ELF-1 (cell line): ENCODE measurements at regions not wholly inside any gene's neighbourhood (a gene's known extent, or its start where the extent isn't known, plus 50 kb on each side); places are given as distances from the start of the nearest gene placed in this dataset.

Experiments
- DNase-seq: peaks from one replicate; pipeline ENCODE4 v3.0.0-alpha.2; 2016; ENCODE audit warnings: low read depth, low spot score

DNA sequence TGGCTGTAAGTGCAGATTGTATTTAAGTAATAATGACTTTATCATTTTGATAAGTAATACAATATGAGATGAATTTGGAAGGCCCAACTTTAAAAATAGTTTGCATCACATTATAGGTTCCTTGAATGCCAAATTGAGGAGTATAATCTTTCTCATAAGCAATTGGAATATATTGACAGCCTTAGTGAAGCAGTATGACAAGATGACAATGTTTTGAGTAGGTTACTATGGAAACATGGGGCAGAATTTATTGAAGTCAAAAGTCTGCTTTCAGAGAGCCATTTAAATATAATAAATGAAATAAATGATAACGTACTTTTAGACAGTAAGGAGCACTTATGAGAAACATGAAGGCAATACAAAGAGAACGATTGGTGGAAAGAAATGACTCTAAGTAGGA is 776.4 kb downstream of the TECRL start:
- no peak for DNase-seq

DNA sequence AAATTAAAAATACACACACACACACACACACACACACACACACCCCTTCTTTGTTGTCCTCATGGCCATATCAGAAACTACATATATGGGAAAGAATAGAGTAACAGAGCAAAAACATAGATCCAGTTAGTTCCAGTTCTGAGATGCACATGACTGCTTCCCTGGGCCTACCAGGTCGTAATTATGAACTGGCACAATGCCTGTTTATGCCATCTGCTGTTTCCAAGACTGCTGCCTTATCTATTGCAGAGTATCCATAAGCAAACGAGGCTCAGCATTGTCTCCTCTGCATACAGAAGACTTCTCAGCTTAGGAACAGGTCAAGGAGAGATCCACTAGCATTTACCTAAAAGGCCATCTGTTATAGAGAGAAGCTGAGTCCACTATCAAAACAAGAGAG is 789.0 kb downstream of the TECRL start:
- no peak for DNase-seq

DNA sequence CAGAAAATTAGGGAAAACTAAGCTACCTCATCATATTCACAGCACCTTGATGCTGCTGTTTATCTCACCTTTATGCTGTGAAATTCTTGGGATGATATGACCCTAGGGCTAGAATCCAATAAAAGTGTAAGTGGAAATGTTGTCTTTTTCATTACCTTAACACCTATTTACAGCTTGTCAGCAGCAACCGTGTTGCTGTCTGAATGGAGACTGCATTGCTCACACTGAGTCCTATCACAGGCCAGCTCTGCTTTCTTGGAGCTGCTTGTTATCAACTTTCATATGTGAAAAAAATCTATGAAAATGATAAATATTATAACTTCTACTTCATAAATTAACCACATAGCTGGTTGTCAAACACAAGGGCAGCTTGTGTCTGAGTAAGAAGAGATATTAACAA is 789.5 kb downstream of the TECRL start:
- DNase-seq, result no peak

DNA sequence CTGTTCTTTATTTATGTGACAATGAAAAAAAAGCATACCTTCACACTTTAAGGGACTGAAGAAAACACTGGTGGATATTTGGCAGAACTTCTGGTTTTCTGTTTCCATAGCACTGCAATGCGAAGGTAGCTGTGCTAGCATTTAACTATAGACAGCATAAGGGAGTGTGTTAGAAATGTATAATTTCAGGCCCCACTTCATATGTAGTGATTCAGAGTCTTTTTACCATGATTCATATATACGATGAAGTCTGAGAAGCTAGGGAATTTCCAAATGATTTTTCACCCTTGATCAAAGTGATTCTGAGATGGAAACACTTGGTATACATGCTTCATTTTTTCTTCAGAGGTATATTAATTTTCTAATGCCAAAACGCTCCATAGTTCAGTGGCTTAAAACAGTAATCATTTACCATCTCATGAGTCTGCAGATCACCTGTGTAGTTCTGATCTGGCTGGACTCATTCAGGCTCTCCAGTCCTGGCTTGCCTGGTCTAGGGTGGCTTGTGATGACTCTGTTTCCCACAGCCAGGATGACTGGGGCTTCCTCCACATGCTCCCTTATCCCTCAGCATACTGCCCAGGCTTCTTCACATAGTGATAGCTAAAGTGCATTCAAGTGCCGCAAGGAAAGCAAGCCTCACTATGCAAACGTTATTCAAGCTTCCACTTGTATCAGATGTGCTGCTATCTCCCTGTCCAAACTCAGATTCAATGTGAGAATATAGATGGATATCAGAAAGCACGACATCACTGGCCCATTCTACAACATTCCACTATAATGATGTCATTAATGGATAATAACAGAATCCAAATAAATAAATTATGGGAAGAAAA is 790.1 kb downstream of the TECRL start:
- DNase-seq, result no peak

DNA sequence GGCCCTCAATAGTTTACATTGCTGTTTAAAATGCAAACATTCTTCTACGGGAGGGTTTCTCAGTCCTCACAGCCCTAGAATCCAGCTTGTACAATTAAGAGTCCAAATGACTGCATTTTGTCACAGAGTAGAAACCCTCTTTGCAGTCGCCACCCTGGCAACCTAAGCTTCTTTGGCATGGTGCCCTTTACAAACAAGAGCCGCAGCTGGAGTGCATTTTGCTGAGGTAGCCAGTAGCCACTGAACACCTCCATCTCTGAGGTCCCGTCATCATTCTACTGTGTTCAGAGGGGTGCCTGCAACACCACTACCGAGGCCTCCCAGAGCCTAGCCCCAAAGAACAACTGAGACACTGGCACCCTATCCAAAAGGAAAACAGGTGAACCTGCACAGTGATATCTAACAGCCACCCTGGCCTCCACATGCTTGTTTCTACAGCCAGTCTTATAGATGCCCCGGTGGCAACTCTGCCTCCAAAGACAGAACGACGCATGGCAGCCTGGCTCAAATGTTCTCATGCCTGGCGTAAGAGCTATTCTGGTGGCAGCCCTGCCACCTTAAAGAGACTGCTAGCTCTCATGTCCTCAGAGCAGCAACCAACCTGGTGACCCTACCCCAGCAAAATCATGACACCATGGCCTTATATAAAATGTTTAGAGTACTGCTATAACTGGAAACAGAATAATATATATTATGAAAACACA is 801.9 kb downstream of the TECRL start:
- DNase-seq, result no peak

DNA sequence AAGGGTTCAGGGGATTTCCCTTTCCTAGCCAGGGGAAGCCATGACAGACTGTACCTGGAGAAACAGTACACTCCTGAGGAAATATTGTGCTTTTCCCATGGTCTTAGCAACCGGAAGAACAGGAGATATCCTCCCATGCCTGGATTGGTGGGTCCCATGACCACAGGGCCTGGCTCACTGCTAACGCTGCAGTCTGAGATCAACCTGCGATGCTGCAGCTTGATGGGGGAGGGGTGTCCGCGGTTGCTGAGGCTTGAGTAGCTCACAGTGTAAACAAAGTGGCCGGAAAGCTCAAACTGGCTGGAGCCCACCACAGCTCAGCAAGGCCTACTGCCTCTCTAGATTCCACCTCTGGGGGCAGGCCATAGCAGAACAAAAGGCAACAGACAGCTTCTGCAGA is 819.5 kb downstream of the TECRL start:
- DNase-seq, result peak; percentile 68

DNA sequence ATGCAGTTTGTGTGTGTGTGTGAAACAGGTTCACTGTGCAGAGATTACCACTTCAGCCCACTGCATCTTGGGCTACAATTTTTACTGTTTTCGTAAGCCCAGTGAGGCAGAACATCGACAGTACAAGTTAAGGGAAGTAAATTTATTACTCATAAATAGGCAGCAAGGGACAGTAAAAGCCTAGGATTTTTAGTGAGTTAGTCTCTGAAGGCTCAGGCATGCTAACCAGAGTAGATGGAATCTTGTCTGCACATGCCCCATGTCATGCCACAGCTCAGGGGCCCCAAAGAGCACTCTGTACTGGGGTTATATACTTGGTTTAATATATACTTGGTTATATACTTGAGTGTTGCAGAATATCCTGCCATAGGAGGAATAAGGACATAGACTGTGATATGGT is 825.7 kb downstream of the TECRL start:
- DNase-seq, result no peak

DNA sequence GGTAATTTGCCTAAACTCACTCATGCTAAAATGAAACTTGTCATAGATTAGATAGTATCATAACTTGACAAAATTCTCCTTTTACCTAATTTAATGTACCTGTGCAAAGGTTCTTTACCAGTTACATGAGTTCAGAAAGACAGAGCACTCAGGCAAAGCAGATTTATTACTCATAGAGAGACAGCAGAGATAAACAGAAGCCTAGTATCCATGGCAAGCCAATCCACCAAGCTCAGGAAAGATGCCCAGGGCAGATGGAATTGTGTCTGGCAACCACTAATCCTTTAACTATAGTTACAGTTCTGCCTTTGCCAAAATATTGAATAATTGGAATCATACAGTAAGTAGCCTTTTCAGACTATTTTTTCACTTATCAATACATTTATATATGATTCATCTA is 826.2 kb downstream of the TECRL start:
- no peak for DNase-seq

DNA sequence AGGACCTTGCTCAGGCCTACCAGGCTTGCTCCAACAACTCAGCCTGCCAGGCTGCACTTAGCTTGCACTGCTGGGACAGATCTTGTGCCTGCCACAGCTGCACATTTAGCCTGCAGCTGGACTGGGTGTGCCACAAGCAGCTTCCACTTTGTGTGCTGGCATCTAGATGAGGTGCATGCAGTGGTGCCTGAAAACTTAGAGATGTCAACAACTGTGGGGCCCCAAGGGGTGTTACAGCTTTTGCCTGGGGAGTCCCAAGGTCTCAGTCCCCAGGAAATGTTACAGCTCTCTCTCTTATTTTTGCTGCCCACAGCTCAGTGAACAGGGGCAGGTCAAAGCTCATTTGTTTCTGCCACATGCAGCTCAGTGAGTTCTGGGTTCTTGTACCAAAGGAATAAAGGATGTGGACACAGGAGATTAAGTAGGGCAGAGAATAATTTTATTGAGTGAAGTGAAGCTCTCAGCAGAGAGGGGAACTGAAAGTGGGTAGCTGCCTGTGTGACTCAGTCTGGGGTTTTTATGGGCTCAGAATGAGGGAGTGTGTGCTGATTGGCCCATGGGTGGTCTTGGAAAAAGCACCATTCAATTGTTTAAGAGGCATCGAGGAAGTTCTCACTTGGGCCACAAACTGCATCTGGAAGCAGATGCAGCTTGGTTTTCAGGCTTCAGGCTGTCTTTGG is 828.3 kb downstream of the TECRL start:
- DNase-seq, result no peak

DNA sequence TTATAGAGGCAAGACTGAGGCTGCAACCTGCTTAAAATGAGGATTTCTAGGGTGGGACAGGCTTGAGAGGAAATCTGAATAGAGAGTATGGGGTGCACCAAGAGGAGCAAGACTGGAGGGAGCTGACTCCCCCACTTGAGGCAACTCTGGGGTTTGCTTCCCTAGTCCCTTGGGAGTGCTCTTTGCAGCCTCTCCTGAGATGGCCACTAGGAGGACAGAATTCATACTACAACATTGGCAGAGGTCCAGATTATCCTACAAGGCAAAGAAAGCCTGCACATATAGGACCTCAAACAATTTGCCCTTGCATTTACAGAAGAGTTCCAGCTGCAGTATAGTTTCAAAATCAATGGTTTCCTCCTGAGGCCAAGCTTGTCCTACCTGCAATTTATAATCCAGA is 830.9 kb downstream of the TECRL start:
- DNase-seq, result no peak

DNA sequence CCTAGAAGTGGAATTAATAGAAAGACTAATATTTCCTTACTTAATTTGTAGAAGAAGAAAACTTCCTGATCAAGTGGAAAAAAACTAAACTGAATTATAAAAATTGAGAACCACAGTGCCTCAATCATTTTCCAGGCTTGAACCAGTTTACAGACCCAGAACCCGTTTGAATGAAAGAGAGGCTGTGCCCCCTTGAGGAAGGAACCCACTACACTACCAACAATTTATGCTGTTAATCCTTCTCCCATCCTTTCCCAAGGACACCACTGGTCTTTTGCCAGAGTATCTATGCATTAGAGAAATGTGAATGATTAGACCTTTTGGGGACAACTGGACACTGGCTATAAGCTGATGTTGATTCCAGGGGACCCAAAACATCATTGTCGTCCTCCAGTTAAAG is 842.6 kb downstream of the TECRL start:
- DNase-seq, result no peak

DNA sequence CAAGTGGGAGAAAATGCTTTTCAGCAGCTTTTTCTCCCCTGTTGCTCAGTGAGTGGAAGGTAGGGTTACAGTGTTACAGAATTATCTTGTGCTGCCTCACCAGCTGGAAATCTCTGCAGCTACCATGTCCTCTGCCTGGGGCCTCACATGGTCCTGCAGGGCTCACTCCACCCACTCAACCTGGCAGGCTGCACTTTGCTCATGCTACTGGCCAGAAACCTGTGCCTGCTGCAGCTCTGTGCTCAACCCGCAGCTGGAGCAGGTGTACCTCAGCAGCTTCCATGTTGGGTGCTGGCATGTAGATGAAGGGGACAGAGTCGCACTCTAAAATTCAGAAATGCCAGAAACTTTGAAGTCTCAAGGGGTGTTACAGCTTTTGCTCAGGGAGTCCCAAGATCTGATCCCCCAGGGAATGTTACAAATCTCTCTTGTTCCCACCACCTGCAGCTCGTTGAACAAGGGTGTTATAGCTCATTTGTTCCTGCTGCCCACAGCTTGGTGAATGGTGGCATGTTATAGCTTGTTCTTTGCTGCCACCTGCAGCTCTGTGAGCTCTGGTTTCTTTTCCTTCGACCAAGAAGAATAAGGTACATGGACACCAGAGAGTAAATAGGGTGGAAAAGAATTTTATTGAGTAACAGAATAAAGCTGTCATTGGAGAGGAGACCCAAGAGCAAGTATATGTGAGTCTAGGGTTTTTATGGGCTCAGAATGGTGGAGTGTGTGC is 845.8 kb downstream of the TECRL start:
- DNase-seq, result no peak

DNA sequence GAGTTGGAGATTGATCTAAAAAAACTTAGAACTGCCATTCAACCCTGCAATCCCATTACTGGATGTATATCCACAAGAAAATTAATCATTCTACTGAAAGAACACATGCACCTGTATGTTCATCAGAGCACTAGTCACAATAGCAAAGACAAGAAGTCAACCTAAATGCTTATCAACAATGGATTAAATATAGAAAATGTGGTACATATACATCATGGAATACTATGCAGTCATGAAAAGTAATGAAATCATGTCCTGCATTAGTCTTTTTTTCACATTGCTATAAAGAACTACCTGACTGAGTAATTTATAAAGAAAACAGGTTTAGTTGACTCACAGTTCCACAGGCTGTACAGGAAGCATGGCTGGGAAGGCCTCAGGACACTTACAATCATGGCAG is 850.5 kb downstream of the TECRL start:
- no peak for DNase-seq

DNA sequence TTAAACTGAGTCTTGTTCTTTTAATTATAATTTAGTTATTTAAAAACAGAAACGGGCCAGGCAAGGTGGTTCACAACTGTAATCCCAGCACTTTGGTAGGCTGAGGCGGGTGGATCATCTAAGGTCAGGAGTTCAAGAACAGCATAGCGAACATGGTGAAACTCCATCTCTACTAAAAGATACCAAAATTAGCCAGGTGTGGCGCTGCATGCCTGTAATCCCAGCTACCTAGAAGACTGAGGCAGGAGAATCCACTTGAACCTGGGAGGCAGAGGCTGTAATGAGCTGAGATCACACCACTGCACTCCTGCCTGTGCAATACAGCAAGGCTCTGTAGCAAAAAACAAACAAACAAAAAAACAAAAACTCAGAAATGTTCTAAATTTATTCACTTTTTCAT is 852.9 kb downstream of the TECRL start:
- DNase-seq, result no peak

DNA sequence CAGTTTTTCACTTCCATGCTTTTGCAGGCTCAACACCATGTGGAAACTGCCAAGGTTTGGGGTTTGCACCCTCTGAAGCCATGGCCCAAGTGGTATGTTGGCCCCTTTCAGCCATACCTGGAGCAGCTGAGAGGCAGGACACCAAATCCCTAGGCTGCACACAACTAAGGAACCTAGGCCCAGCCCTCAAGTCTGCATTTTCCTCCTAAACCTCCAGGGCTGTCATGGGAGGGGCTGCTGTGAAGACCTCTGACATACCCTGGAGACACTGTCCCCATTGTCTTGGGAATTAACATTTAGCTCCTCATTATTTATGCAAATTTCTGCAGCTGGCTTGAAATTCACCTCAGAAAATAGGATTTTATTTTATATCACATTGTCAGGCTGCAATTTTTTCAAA is 856.1 kb downstream of the TECRL start:
- DNase-seq, result no peak

DNA sequence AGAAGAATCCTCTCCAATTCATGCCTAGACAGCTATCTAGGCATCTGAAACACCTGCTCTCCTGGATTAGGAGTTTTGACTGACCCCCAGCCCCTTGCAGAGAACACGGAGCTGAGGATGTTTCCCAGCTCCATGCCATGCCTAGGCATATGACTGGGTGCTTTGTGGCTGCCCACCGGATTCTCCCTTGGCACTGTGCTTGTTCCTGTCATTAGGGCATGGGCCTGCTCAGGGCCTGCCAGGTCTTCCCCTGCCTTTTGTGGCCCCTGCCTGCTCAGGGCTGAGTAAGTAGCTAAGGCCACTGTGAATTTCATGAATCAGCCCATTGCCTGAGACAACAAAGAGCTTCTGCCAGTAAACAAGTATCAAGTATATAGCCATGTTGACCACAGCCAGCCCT is 867.4 kb downstream of the TECRL start:
- no peak for DNase-seq

DNA sequence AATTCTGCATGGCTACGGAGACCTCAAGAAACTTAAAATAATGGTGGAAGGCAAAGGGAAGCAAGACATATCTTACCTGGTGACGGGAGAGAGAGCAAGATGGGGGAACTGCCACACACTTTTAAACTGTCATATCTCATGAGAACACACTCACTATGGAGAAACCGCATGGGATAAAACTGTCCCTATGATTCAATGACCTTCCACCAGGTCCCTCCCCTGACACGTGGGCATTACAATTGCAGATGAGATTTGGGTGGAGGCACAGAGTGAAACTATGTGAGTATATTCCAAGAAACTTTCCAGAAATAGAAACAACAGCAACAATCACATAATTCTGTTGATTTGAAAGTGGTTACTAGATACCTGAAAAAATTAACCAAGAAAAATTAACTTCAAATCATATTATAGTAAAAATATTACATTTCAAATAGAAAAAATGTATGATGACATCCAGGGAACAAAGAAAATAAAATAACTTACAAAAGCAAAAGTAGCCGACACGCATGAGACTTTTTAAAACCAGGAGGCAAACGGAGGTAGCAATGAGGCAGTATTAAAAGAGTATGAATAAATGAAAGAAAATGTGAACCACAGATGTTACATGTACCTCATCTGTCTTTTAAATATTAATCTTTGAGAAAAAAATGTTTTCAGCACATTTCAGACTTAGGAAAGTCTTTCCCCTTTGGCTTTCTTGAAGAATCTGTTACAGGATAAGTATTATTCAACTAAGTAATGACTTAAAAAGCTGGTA is 879.5 kb downstream of the TECRL start:
- no peak for DNase-seq

DNA sequence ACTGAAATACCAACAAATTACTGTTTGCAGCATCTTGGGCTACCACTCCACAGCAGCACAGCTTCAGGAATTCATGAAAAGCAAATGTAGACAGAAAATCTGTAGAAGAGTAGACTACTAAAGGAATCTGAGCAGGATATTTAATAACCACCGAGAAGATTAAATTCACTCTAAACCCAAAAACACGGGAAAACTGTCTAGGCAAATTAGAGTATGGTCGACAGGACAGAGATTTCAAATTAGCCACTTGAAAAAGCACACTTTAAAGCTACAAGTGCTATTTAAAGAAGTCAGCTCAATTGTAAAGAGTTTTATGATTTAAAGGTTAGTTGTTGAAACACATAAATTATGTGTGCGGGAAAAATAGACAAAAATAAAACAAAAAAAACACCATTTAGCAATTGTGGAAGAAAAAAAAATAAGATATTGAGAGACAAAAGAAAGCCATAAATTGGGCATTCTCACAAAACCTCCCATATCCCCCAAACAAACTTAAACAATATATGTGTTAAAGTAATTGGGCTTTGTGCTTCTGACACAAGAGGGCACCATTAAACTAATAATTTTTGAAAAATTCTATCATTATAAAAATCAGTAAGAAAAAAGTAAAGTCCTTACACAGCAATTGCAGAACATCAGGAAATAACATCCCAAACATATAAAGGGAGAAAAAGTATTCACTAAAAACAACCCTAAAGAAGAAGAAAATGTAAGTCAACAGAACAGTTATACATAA is 880.8 kb downstream of the TECRL start:
- DNase-seq, result no peak

DNA sequence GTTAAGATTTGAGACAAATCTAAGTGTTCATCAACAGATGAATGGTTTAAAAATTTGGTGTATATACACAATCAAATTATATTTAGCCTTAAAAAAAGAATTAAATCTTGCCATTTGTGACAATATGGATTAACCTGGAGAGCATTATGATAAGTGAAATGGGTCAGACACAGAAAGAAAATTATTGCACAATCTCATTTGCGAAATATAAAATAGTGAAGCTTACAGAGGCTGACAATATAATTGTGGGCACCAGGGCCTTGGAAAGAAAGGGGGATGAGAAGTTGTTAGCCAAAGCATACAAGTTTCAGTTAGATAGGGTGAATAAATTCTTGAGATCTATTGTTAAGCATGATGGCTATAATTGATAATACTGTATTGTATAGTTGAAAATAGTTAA is 883.0 kb downstream of the TECRL start:
- DNase-seq, result no peak

DNA sequence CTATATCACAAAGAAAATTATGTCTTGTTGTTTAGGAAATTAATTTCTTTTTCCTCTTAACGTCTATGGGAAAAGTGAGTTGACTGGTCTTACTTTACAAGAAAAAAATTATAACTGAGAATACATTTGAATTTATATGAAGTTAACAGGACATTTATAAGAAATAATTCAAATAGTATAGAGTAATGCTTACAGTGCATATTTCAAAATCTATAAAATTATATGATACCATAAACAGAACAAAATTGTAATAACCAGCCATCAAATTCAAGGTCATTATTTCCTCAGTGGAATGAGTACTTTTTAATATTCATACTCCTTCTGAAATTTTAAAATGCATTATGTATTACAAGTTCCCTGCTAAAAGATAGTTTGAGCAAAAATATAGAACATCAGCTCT is 884.5 kb downstream of the TECRL start:
- no peak for DNase-seq
